ENCODE measurements at regions not wholly inside any gene's neighbourhood (a gene's known extent, or its start where the extent isn't known, plus 50 kb on each side); places are given as distances from the start of the nearest gene placed in this dataset.

DNA sequence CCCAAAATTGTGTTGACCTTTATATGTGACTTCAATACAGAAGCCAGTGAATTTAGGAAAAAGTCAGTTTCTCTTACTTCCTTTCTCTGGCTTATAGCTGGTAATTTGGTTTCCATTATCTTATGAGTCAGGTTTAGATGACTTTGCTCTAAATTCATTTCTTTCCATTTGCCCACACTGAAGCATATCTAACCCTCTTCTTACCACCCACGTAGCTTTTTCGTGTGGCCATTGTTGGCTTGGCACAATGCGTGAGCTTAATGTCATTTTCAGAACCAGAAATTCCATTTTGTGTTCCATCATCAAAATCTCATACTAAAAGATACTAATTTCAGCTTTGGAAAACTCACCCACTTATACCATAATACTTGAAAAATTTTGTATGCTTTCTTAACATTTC lies 271.2 kb downstream of the INHBA start:
- Histone ChIP-seq H3K4me2 (ENCODE audit: low read length) (no peak overlapping the region), H3K9ac (ENCODE audit: low read length) (no peak overlapping the region), H3K4me1 (ENCODE audit: low read length) (no peaks in the 10 kb centered on the region), H3K9me3 (ENCODE audit: insufficient read depth, low read length) (no peaks in the 10 kb centered on the region), H4K20me1 (ENCODE audit: insufficient read depth, low read length) (no peaks in the 10 kb centered on the region), H3K27me3 (ENCODE audit: low read depth, low read length) (no peaks in the 10 kb centered on the region), H3K79me2 (ENCODE audit: low read length) (no peaks in the 10 kb centered on the region), H2AFZ (ENCODE audit: low read depth, low read length) (no peak overlapping the region), H3K36me3 (replicated peaks; ENCODE audit: low read depth, low read length) (no peaks in the 10 kb centered on the region), H3K27ac (ENCODE audit: low read length) (no peak overlapping the region), H3K4me3 (ENCODE audit: low read length) (no peak overlapping the region)
- TF ChIP-seq, protein P1, sequence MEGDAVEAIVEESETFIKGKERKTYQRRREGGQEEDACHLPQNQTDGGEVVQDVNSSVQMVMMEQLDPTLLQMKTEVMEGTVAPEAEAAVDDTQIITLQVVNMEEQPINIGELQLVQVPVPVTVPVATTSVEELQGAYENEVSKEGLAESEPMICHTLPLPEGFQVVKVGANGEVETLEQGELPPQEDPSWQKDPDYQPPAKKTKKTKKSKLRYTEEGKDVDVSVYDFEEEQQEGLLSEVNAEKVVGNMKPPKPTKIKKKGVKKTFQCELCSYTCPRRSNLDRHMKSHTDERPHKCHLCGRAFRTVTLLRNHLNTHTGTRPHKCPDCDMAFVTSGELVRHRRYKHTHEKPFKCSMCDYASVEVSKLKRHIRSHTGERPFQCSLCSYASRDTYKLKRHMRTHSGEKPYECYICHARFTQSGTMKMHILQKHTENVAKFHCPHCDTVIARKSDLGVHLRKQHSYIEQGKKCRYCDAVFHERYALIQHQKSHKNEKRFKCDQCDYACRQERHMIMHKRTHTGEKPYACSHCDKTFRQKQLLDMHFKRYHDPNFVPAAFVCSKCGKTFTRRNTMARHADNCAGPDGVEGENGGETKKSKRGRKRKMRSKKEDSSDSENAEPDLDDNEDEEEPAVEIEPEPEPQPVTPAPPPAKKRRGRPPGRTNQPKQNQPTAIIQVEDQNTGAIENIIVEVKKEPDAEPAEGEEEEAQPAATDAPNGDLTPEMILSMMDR (IDR thresholded peaks at IDR 0.05; ENCODE audit: low read depth, low read length): no peak
- no peak for TF ChIP-seq EZH2phosphoT487 (IDR thresholded peaks at IDR 0.05; ENCODE audit: low read depth)

DNA sequence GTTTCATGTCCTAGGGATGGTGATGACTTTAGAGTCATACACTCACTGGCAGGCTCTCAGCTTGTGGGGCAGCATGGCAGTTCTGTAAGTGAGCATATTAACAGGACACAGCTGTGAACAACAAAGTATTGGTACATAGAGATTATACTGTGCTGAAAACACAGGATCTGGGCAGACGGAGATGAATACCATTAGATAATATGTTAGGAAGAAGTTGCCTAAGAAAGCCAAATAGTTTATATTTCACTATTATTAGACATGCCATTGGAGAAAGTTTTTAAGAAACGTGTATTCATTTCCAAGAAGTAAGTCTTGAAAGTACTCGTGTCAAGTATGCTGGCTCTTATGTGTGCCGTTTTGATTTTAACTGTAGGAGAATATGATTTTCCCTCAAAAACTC lies 274.5 kb downstream of the INHBA start:
- H3K9me3 ChIP-seq (ENCODE audit: insufficient read depth, low read length): no peaks in the 10 kb centered on the region
- no peak overlapping the region for H2AFZ ChIP-seq (ENCODE audit: low read depth, low read length)
- no peaks in the 10 kb centered on the region for H3K79me2 ChIP-seq (ENCODE audit: low read length)
- no peak overlapping the region for H3K9ac ChIP-seq (ENCODE audit: low read length)
- no peak overlapping the region for H3K27ac ChIP-seq (ENCODE audit: low read length)
- H3K4me1 ChIP-seq (ENCODE audit: low read length): no peaks in the 10 kb centered on the region
- H4K20me1 ChIP-seq (ENCODE audit: insufficient read depth, low read length): no peaks in the 10 kb centered on the region
- H3K4me2 ChIP-seq (ENCODE audit: low read length): no peak overlapping the region
- H3K36me3 ChIP-seq (replicated peaks; ENCODE audit: low read depth, low read length): no peaks in the 10 kb centered on the region
- H3K27me3 ChIP-seq (ENCODE audit: low read depth, low read length): no peaks in the 10 kb centered on the region
- TF ChIP-seq, protein P1 (IDR thresholded peaks at IDR 0.05; ENCODE audit: low read depth, low read length): no peak
- TF ChIP-seq EZH2phosphoT487 (IDR thresholded peaks at IDR 0.05; ENCODE audit: low read depth): no peak
- H3K4me3 ChIP-seq (ENCODE audit: low read length): no peak overlapping the region

DNA sequence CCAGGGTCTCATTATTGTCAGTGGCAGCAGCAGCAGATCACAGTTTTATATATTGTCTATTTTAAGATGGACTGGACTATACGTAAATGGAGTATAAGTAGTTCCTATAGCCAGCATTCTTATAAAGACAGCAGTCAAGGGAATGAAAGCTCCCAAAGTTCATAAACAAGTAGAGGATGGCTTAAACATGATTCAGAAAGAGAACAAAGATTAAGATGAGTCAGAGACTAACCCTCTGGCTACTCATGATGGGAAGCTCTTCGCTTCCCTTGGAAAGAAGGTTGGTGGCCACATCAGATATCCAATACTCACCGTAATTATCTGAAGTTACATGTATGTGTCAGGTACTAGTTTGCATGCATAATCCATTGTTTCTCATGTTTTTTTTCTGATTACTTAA lies 277.0 kb downstream of the INHBA start:
- H4K20me1 ChIP-seq (ENCODE audit: insufficient read depth, low read length): no peaks in the 10 kb centered on the region
- TF ChIP-seq, protein P1 (IDR thresholded peaks at IDR 0.05; ENCODE audit: low read depth, low read length): no peak
- no peak for TF ChIP-seq EZH2phosphoT487 (IDR thresholded peaks at IDR 0.05; ENCODE audit: low read depth)
- H3K4me3 ChIP-seq (ENCODE audit: low read length): no peak overlapping the region
- H3K27me3 ChIP-seq (ENCODE audit: low read depth, low read length): no peaks in the 10 kb centered on the region
- H3K9ac ChIP-seq (ENCODE audit: low read length): no peak overlapping the region
- H3K4me2 ChIP-seq (ENCODE audit: low read length): no peak overlapping the region
- H3K4me1 ChIP-seq (ENCODE audit: low read length): no peaks in the 10 kb centered on the region
- H3K27ac ChIP-seq (ENCODE audit: low read length): no peak overlapping the region
- no peaks in the 10 kb centered on the region for H3K79me2 ChIP-seq (ENCODE audit: low read length)
- H3K36me3 ChIP-seq (replicated peaks; ENCODE audit: low read depth, low read length): no peaks in the 10 kb centered on the region
- no peak overlapping the region for H2AFZ ChIP-seq (ENCODE audit: low read depth, low read length)
- H3K9me3 ChIP-seq (ENCODE audit: insufficient read depth, low read length): no peaks in the 10 kb centered on the region

DNA sequence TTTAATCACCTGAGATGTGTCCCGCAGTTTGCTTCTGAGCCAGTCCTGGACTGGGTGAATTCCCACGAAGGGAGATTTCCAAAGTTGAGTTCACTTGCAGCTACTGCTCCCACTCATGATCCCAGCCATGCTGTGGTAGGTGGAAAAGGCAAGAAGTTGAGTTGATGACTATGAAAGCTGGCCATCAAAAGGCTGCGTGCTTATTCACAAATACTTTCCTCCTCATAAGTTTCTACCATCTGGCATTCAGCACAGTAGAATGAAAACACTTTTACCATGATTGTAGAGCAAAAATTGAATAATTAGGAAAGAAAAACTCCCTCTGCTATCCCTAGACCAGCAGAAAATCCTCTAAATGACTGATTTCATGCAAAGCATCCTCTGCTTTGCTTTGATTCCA lies 281.8 kb downstream of the INHBA start:
- no peak overlapping the region for H3K27ac ChIP-seq (ENCODE audit: low read length)
- no peak overlapping the region for H3K4me2 ChIP-seq (ENCODE audit: low read length)
- no peaks in the 10 kb centered on the region for H4K20me1 ChIP-seq (ENCODE audit: insufficient read depth, low read length)
- H2AFZ ChIP-seq (ENCODE audit: low read depth, low read length): no peak overlapping the region
- no peaks in the 10 kb centered on the region for H3K79me2 ChIP-seq (ENCODE audit: low read length)
- no peaks in the 10 kb centered on the region for H3K9me3 ChIP-seq (ENCODE audit: insufficient read depth, low read length)
- no peak overlapping the region for H3K9ac ChIP-seq (ENCODE audit: low read length)
- no peaks in the 10 kb centered on the region for H3K27me3 ChIP-seq (ENCODE audit: low read depth, low read length)
- no peaks in the 10 kb centered on the region for H3K4me1 ChIP-seq (ENCODE audit: low read length)
- TF ChIP-seq EZH2phosphoT487 (IDR thresholded peaks at IDR 0.05; ENCODE audit: low read depth): no peak
- TF ChIP-seq, protein P1 (IDR thresholded peaks at IDR 0.05; ENCODE audit: low read depth, low read length): no peak
- no peak overlapping the region for H3K4me3 ChIP-seq (ENCODE audit: low read length)
- H3K36me3 ChIP-seq (replicated peaks; ENCODE audit: low read depth, low read length): no peaks in the 10 kb centered on the region

Measured in OCI-LY3 (cell line).